HTR-8/SVneo (cell line): ENCODE measurements at regions not wholly inside any gene's neighbourhood (a gene's known extent, or its start where the extent isn't known, plus 50 kb on each side); places are given as distances from the start of the nearest gene placed in this dataset.

Experiments used
- DNase-seq: peaks from one replicate; pipeline ENCODE4 v3.0.0; 2011; ENCODE audit warnings: low spot score, mixed read lengths; ENCODE audit not compliant: insufficient read length
- FAIRE-seq: peaks from 2 replicates; lab custom pipeline; 2011; peaks lifted over from hg19 to GRCh38; lab: Jason Lieb, UNC

DNA sequence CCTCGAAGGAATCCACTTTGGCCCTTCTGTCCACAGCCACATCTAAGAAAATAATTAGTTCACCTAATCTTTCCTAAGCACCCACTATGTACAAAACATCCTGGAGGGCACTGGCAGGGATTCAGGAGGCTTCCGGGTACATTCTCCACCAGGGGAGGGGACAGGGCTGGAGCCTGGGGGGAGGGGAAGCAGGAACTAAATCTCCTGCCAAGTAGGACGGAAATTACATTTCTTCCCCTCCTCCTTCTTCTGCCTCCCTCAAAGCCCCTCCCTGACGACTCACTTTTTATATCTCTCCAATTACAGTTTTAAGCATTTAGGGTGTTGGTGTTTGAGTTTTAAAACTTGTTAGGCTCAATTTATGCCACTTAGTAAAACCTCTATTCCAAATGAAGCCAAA lies 203.1 kb downstream of the BCOR start:
- DNase-seq (no peak), FAIRE-seq (no peak)

DNA sequence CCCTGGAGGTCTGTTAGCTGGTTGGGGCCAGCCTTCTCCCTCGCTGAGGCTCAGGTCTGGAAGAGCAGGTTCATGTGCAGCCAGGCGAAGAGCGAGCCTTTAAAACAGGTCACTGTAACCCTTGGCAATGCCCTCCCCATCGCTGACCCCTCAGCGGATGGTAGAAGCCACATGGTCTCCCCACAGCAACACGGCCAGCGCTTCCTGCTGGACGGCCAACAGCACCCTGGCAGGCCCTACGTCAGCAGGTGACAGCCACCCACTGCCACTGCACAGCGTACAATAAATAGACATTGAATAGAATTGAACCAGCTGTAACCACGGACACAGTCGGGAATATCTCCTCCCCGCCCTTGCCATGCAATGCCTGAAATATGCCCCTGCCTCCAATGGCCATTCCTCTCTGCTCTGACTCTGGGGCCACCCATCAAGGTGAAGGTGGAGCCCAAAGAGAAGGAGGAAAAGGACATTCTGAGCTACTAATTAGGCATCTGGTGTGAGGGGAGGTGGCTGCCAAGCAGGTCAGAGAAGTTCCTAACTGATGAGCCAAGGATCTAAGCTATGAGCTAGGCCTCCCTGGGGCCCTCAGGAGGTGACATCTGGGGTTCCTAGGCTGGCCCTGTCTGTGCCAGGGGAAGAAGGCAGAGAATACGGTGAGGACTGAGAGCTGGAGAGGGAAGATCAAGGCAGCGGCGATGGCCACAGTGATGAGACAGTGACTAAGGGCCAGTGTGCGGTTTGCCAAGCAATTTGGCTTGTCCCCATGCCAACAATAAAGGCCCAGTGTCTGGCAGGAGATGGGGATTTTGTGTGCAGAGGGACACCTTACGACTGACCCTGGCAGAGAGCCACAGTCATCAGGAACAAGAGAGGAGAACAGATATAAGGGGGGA lies 202.3 kb downstream of the BCOR start:
- no peak for DNase-seq

DNA sequence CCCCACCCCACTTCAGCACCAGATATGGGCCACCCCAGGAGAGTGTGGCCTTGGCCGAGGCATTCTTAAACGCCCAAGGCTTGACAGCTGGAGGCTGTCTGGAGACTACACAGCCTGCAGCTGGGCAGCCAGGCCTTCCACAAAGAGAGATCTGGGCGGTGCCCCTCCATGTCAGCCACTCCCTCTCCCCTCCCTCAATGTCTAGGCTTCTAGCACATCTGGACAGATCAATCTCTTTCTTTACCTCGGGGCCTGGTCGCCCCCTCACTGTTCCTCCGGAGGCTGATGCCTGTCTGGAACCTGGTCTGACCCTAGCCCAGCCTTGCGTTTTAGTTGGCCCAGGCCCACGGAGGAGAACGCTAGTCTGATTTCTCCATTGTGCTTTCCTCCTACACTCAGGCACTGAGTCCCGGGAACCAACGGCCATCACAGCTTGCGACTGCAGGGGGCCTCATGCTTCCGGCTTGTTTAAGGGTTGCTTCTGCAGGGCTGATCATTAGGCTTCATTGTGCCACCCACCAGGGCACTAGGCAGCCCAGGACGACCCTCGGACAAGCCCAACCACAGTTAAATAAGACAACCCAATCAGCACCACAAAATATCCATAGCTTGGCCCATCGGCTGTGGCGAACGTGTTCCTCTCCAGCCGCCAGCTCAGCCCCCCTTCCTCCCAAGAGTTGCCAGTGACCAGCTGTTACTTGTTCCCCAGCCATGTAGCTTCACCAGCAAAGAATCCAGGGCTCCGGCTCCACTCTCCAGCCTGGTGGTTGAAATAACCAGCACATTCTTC lies 200.6 kb downstream of the BCOR start:
- FAIRE-seq (peak; percentile 84), DNase-seq (peak; percentile 69)

More for the DNA sequence above, 202.3 kb downstream of the BCOR start:
- FAIRE-seq: peak; percentile 40

DNA sequence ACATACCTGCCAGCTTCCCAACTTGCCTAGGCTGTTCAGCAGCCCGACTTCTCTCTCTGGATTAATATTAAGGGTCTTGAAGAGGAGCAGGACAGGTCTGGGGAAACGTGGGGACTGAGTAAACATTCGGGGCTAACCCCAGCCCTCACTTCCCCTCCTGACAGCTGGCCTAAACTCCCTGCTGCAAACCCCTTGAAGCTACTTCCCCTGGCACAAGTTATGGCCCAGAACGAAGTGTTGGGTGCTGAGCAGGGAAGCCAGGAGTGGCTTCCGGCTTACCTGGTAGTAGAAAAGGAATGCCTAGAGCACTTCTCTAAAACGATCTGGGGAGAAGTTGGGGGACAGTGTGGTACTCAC lies 200.0 kb downstream of the BCOR start:
- no peak for DNase-seq
- FAIRE-seq: no peak

DNA sequence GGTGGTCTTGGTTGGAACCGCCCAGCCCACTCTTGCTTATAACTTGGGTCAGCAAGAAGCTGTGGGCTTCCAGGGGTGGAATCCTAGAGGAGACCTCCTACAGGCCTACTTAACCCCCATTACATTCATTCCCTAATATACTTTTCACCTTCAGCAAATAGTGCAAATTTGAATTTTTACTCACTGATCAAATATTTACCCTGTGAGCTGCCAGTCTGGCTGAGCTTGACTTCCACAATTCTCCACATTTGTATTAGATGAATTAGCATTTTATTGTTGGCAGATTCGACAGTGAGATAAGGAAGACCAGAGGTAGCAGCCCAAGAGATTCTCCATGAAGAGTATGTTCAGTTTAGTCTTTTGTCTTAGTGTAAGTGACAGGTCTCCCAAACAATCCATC lies 199.6 kb downstream of the BCOR start:
- DNase-seq (no peak), FAIRE-seq (no peak)

DNA sequence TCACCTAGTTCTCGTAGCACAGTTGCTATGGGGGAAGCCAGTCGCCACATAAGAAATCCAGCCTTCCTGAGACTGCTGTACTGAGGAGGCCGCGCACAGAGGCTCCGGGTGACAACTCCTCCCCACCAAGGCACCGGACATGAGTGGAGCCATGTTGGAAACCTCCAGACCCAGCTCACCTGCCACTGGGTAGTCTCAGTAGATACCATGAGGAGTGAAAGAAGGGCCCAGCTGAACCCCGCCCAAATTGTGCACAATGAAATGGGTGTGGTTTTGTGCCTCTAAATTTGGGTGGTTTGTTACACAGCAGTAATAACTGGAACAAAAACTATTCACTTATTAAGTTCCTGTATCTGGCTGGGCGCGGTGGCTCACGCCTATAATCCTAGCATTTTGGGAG lies 198.7 kb downstream of the BCOR start:
- FAIRE-seq (no peak), DNase-seq (no peak)

DNA sequence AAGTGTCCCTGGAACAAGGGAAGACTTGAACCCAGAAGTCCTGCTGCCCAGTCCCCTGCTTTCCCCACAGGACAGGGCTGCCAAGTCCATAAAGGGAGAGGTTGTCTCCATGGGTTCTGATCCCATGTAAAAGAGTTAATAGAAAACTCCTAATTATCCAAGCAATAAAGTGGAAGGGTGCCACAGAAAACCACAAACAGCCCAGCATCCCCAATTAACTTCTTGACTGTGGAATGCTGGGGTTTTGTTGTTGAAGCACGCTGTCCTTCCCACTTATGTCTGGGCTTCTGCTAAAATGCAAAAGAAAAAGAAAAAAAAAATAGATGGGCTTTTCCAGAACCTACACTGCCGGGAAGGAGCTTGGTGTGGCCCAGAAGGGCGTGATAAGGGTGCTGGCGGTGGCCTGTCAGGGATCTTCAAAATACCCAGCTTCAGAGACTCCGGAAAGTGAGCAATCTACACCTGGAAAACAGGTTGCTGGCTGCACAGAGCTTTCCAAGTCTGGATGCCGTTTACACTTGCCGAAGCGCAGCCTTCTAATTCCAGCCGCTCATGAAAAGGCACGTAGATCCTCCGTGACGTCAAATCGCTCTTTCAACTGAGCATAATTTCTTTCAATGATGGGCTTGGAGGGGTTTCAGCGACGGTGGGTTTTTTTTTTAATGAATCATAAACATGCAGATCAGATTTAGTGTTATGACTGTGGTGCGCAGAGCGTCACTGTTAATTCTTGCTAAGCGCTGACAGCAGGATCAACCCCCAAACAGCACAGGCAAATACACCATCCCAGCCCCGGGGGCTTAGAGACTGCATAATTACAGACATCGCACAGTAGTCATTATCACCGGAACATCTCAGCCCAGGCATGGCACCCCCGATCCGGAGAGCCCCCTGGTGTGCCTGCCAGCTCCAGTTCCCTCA lies 197.6 kb downstream of the BCOR start:
- DNase-seq: no peak
- no peak for FAIRE-seq

DNA sequence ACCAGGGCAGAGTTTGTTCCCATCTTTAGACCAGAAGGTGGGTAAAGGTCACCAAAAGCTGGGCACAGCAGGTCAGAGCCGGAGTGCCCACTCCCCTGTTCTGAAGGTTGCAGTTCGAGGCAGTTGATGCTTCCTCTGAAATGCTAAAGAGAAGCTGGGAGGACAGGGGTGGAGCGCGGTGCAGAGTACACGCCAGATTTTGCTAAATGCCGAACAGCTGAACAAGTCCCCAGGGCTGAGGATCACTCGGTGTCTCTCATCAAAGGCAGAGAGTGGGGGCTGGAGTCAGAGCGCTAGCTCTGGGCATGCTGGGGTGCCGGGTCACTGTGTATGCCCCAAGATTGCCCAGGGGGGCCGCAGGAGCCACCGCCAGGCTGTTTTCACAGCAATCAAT lies 197.0 kb downstream of the BCOR start:
- FAIRE-seq (no peak), DNase-seq (no peak)

DNA sequence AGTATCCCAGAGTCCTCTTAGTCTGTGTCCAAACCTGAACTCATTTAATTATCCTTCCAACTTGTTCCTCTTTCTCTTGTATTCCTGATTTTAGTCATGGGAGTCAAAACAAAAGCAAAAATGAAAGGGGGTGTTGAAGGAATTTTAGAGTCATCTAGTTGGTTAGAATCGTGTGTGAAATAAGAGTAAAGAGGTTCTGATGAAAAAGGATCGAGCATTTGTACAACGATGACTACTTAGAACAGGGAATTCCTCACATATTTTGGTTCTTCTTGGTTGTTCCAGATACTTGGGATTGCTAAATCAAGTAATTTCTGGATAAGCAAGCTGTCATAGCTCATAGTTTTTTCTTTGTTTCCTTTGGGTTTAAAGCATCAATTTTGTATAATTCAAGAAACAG lies 194.4 kb downstream of the BCOR start:
- DNase-seq (no peak), FAIRE-seq (no peak)

DNA sequence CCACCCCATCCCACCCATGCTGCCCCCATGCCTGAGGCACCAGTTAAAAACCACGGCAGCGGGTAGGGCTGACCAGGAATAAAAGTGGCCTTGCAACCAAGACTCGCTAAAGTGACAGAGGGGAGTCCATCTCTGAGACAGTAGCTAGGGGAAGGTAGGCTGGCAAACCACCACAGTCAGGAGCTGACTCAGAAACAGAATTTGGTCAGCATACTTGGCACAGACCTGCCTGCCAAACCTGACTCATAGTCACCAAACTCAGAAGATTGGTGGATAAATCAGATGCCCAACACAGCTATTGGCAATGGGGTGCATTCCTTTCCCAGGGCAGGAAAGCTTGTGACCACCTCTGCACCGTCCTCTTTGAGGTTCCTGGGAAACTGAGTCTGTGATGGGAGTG lies 193.8 kb downstream of the BCOR start:
- no peak for FAIRE-seq
- DNase-seq: no peak

DNA sequence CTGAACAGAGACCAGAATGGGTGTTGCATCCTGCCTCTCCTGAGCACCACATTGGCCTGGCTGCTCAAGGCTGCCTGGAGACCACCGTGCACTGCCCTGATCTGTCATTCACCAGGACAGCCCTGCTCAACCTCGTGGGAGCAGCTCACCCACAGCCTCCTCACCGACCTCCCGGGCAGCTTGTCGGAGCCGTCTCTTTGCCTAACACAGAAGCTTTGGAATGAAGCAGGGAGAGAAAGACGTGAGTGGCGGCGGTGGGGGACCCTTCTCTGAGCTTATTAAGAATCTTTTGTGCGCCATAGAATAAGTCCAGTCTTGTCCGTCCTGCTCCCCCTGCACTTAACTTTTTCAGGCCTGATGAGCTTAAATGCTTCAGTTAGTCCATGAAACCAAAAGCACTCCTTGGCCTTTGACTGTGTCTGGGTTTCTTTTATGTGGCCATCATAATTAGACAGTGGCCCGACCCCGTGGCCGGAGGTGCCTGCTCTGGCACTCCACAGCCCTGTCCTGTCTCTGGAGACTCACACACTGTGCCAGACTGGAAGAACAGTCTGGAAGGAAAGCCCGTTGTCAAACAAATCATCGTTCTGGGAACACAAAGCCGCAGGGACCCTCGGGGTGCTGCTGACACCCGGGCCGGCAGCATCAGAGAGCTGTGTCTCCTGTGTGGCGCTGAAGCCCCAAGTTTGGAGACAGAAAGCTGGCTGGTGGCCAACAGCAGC lies 192.8 kb downstream of the BCOR start:
- DNase-seq (no peak), FAIRE-seq (no peak)

DNA sequence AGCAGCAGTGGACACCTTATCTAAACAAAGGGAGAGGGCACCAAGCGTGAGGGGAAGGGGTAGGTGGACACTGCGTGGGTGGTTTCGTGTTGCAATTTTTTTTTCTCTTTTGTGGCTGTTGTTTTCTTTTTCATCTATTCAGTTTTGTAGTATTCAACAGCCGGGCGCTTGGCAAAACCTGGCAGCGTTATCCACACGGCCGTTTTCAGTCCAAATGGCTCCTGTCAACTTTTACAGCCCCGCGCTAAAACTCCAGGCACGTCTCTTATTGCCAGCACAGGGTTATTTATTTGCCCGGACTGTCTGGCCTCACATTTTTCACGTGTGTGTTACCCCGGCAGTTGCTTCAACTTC lies 192.2 kb downstream of the BCOR start:
- FAIRE-seq (peak; percentile 13), DNase-seq (no peak)

DNA sequence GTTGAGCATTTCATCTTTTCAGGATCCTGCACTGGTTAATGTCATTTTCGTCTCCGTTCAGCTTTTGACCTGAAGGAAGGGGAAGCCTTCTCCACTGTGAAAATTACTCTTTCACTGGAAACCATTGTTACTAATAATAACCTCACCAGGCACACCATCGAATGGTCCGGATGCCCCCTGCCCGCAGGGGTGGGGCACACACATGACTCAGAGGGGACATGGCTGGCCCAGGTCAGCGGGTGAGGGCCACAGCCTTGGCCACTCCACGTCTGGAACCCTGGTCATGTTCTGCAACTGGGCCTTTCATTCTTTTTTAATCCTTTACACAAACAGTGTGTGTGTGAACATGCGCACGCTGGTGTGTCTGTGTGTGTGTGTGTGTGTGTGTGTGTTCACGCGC lies 191.8 kb downstream of the BCOR start:
- FAIRE-seq: peak; percentile 20

DNA sequence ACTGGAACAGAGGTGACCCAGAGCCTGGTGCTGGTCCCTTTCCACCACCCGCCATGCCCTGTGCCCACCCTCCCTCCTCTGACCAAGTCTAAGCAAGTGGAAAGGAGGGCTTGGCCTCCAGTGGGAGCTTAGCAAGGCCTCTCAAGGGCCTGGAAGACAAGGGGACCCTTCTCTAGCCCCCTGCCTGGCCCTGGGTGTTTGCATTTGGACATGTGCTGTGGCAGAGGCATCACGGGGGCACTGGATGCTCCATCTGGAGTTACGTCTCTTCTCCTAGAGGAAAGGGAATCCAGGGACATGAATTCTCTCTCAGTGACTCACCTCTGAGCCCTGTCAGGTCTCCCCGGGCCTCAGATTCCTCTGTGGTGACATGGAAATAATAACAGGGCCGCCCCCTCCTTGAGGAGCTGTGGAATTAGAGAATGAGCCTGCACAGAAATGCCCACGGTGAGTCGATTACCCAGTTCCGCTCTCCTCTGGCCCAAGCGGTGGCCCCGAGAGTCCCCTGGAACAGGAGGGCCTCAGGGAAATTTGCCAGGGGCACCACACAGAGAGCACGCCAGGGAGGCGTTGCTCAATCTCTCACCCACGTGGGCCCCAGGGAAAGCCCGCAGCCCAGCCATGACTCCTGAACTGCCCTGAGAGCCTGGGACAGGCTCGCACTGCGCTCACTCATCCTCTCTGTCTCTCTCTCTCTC lies 189.6 kb downstream of the BCOR start:
- DNase-seq: peak; percentile 85
- peak; percentile 90 for FAIRE-seq

More for the DNA sequence above, 191.8 kb downstream of the BCOR start:
- no peak for DNase-seq

DNA sequence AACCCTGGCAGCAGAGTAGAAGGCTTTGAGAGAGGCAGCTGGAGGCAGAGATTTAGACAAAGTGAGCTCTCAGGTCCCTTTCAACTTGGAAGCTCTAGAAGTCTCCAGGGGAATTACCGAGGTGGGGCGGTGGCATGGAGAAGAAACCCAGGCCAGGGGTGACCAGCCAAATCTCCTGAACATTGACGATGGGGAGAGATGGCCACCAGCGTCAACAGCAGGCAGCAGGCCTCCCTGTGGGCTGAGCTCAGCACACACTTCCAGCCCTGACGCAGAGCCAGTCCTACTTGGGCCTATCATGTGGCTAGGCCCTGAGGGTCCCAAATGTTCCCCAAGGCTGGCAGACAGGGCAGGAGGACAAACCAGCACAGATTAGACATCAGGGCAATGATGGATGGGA lies 187.8 kb downstream of the BCOR start:
- peak; percentile 16 for FAIRE-seq

DNA sequence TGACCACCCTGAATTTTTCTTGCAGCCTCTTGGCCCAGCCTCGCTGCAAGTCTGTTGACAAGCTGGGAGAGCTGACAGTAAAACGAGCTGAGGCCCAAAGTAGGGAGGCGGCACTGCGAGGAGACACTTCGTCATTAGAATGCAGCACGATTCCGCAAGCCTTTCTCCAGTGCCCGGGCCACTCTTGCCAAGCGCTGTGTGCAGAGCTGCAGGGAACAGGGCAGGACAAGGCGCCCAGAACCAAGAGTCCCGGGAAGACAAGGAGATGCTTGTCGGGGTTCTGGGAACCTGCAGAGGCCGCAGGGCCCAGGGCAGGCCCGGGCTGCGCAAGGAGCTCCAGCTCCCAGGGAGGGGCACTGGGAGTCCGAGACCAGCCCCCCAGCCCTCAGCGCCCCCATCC lies 187.1 kb downstream of the BCOR start:
- no peak for DNase-seq
- no peak for FAIRE-seq

More for the DNA sequence above, 187.8 kb downstream of the BCOR start:
- DNase-seq: no peak

DNA sequence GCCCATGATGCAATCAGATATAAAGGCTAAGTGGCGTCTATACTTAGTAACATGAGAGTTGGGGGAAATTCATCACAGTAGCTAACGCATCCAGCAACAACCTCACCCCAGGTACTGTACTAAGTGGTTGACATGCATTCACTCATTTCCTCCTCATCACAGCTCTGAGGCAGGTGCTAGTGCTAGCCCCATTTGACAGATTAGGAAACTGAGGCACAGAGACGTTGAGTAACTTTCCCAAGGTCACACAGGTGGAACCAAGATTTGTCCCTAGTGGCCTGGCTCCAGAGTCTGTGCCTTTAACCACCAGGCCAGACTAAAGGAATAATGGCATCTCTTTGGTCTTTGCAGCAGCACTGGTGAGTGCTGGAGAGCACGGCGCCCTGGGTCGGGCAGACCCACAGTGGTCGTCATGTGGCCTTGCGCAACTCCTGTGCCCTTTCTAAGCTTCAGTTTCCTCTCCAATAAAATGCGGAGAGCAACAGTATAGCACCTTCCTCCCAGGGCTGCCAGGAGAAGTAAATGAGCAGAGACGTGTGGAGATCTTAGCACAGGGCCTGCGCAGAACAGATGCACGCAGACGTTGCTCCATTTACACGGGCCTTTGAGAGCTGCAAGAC lies 186.4 kb downstream of the BCOR start:
- no peak for DNase-seq
- no peak for FAIRE-seq

DNA sequence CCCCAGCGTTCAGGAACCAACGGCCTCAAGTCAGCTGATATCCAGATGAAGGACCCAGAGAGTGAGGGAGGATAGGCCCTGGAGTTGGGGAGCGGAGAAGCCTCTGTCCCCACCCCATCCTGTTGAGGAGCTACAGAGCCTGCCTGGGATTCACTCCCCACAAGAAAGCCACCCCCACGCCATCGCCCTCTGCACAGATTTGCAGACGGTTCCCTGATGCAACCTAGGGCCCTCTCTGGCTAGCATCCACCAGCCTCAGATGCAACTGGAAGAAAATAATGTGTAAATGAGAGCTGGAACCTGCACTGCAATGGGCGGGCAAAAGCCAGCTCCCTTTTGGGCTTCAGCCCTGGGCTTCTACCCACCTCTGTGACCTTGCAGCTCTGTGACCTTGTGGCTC lies 185.6 kb downstream of the BCOR start:
- no peak for DNase-seq
- no peak for FAIRE-seq

DNA sequence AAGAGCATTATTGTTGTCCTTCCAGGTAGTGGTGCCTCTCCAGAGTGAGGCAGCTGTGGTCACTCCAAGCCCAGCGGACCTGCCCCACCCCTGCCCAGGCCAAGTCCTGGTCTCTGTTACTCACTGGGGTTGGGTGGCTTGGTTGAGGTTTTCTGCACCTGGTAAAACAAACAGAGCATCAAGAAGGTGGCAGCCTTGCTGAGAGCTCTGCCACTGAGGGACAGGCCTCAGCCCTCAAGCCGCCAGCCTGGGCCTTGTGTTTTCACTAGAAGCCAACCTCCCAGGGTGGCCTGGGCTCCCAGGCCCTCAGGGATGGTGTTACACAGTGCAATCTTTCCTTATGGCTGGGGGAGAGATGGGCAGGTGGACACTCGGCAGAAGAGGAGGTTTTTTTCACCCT lies 182.7 kb downstream of the BCOR start:
- FAIRE-seq (no peak), DNase-seq (no peak)
